Liver (tissue), 8 donors: ENCODE measurements at regions not wholly inside any gene's neighbourhood (a gene's known extent, or its start where the extent isn't known, plus 50 kb on each side); places are given as distances from the start of the nearest gene placed in this dataset.
A peak's percentile ranks its signal among the peaks of the same experiment; 100 is the strongest.

ENCODE experiments used
- DNase-seq: peaks from one replicate; pipeline ENCODE4 v3.0.0-alpha.2; 2017; ENCODE audit warnings: low spot score
- H3K27ac ChIP-seq, 2 donors: one replicate each; pipeline ENCODE4 v1.7.0; 2013; ENCODE audit warnings: inconsistent platforms in 2 of 2, low read length in 2 of 2, control low read depth in 1 of 2, low read depth in 1 of 2, mild to moderate bottlenecking in 1 of 2
- H3K27me3 ChIP-seq, 4 donors: one replicate each; pipeline versions ENCODE4 v1.6.1 to v1.7.0; 2013; ENCODE audit warnings: low read length in 3 of 4, inconsistent platforms in 1 of 4, mild to moderate bottlenecking in 1 of 4, moderate library complexity in 1 of 4; ENCODE audit not compliant: control insufficient read depth in 4 of 4, insufficient read depth in 4 of 4
- H3K36me3 ChIP-seq, 4 donors: one replicate each; pipeline versions ENCODE4 v1.6.1 to v1.7.0; 2013; ENCODE audit warnings: low read length in 3 of 4, mild to moderate bottlenecking in 3 of 4, low read depth in 1 of 4, moderate library complexity in 1 of 4; ENCODE audit not compliant: control insufficient read depth in 4 of 4, insufficient read depth in 3 of 4
- H3K4me1 ChIP-seq, 4 donors: one replicate each; pipeline versions ENCODE4 v1.6.1 to v1.7.0; 2013; ENCODE audit warnings: low read length in 3 of 4, mild to moderate bottlenecking in 3 of 4, moderate library complexity in 1 of 4; ENCODE audit not compliant: control insufficient read depth in 4 of 4, insufficient read depth in 4 of 4
- H3K4me3 ChIP-seq, 3 donors: one replicate each; pipeline versions ENCODE4 v1.6.1 to v1.7.0; 2013; ENCODE audit warnings: low read length in 3 of 3, control low read depth in 1 of 3, low read depth in 1 of 3, mild to moderate bottlenecking in 1 of 3
- H3K9ac ChIP-seq, 2 donors: one replicate each; pipeline ENCODE4 v1.7.0; 2013; ENCODE audit warnings: low read length in 2 of 2, mild to moderate bottlenecking in 2 of 2, moderate library complexity in 2 of 2, control low read depth in 1 of 2, low read depth in 1 of 2
- H3K9me3 ChIP-seq, 4 donors: one replicate each; pipeline versions ENCODE4 v1.6.1 to v1.7.0; 2013; ENCODE audit warnings: low read length in 3 of 4; ENCODE audit not compliant: control insufficient read depth in 4 of 4
- EGR1 ChIP-seq, 2 donors: IDR thresholded peaks; 2 replicates each; pipeline ENCODE4 v1.6.1; 2016 to 2018; ENCODE audit warnings: antibody characterized with exemption in 2 of 2, low read depth in 2 of 2
- FOXA1 ChIP-seq: IDR thresholded peaks from 2 replicates; pipeline ENCODE4 v1.6.1; 2016; ENCODE audit warnings: antibody characterized with exemption
- FOXA2 ChIP-seq: IDR thresholded peaks from 2 replicates; pipeline ENCODE4 v1.6.1; 2016; ENCODE audit warnings: antibody characterized with exemption
- GABPA ChIP-seq, 2 donors: IDR thresholded peaks in 1 of 2; conservative IDR thresholded peaks in 1 of 2; 2 replicates each; pipeline ENCODE4 v1.6.1; 2016; ENCODE audit warnings: antibody characterized with exemption in 2 of 2, mild to moderate bottlenecking in 1 of 2, moderate library complexity in 1 of 2
- HNF4A ChIP-seq, 2 donors: conservative IDR thresholded peaks; 2 replicates each; pipeline ENCODE4 v1.6.1; 2016; ENCODE audit warnings: antibody characterized with exemption in 2 of 2, mild to moderate bottlenecking in 2 of 2
- HNF4G ChIP-seq: IDR thresholded peaks from 2 replicates; pipeline ENCODE4 v1.6.1; 2016; ENCODE audit warnings: antibody characterized with exemption
- JUND ChIP-seq, 2 donors: IDR thresholded peaks; 2 replicates each; pipeline ENCODE4 v1.6.1; 2016; ENCODE audit warnings: antibody characterized with exemption in 2 of 2
- NR2F2 ChIP-seq: IDR thresholded peaks from 2 replicates; pipeline ENCODE4 v1.6.1; 2016; ENCODE audit warnings: antibody characterized with exemption
- RAD21 ChIP-seq, 2 donors: IDR thresholded peaks; 2 replicates each; pipeline ENCODE4 v1.6.1; 2016; ENCODE audit warnings: antibody characterized with exemption in 2 of 2, mild to moderate bottlenecking in 2 of 2
- RXRA ChIP-seq, 2 donors: IDR thresholded peaks; 2 replicates each; pipeline ENCODE4 v1.6.1; 2017 to 2018; ENCODE audit warnings: antibody characterized with exemption in 2 of 2, mild to moderate bottlenecking in 1 of 2
- SP1 ChIP-seq: IDR thresholded peaks from 2 replicates; pipeline ENCODE4 v1.6.1; 2018; ENCODE audit warnings: antibody characterized with exemption, mild to moderate bottlenecking
- TAF1 ChIP-seq: conservative IDR thresholded peaks from 2 replicates; pipeline ENCODE4 v1.6.1; 2016; ENCODE audit warnings: antibody characterized with exemption, mild to moderate bottlenecking
- YY1 ChIP-seq: IDR thresholded peaks from 2 replicates; pipeline ENCODE4 v1.6.1; 2016; ENCODE audit warnings: antibody characterized with exemption, mild to moderate bottlenecking
- WGBS: extraction: QIAGEN DNeasy Blood & Tissue Kit; methylation state at CpG from one replicate; pipeline ENCODE4 v1.1.7; 2013; 5-methylcytosine and 5-hydroxymethylcytosine counted together
- TF ChIP-seq, protein P1 (sequence below): IDR thresholded peaks from 2 replicates; pipeline ENCODE4 v1.6.1; 2016; ENCODE audit warnings: antibody characterized with exemption
- TF ChIP-seq, protein P2 (sequence below): IDR thresholded peaks from 2 replicates; pipeline ENCODE4 v1.6.1; 2016; ENCODE audit warnings: antibody characterized with exemption
- TF ChIP-seq, protein P3 (sequence below): IDR thresholded peaks from 2 replicates; pipeline ENCODE4 v1.6.1; 2016; ENCODE audit warnings: antibody characterized with exemption
- TF ChIP-seq, protein P4 (sequence below): IDR thresholded peaks from 2 replicates; pipeline ENCODE4 v1.6.1; 2016; ENCODE audit warnings: antibody characterized with exemption, mild to moderate bottlenecking
- TF ChIP-seq, protein P5 (sequence below): fragments of 150-350 bp; IDR thresholded peaks from 2 replicates; pipeline ENCODE4 v1.5.1; 2017; ENCODE audit warnings: improper control_type of control experiment, low read depth, low read length; ENCODE audit not compliant: missing input control
- donor health status: healthy.
- donor health status: healthy.
- donor health status: healthy.
- donor health status: healthy.
- donor health status: healthy.

DNA sequence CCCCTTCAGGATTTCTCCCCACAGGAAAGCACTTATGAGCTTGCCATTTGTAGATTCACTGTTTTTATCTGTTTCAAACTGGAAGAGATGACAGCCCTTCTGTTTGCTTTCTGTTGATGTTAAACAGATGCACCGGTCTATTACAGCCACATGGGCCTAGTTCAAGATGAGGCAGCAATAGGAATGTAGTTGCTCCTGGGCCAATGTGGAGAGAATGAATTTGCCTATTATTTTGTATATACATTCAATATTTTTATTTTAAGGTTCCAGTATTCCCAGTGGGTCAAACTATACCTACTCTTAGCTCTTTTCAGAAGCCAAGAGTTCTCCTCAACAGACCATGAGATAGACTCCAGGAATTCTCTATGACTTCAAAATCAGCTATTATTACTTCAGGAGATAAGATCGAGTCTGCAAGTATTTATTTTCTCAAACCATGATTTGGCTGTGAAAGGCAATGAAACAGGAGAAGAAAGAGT is 461.6 kb downstream of the RASEF start:
- Histone ChIP-seq H3K27me3 (no peaks in the 10 kb centered on the region), H3K4me3 (no peak overlapping the region), H3K36me3 (no peaks in the 10 kb centered on the region), H3K4me1 (peaks cover 3 to 54% (median 43%) of the 10 kb centered on the region in 4 donors), H3K27ac (no peak overlapping the region), H3K9ac (no peak overlapping the region), H3K9me3 (no peaks in the 10 kb centered on the region)
- DNase-seq: no peak
- TF ChIP-seq NR2F2 (no peak), RXRA (IDR thresholded peaks at IDR 0.05) (peak in 1 of 2 donors; percentile 45), GABPA (IDR thresholded peaks at IDR 0.05 in 1 of 2, conservative IDR thresholded peaks at IDR 0.05 in 1 of 2) (no peak), SP1 (peak; percentile 8), HNF4G (no peak), FOXA2 (peak; percentile 25), FOXA1 (no peak), EGR1 (IDR thresholded peaks at IDR 0.05; ENCODE audit: low read depth in 2 of 2) (no peak), TAF1 (no peak), JUND (IDR thresholded peaks at IDR 0.05) (no peak), YY1 (peak; percentile 67), HNF4A (conservative IDR thresholded peaks at IDR 0.05) (no peak), RAD21 (IDR thresholded peaks at IDR 0.05) (peak; percentile 21 to 52)
- TF ChIP-seq, protein P1, sequence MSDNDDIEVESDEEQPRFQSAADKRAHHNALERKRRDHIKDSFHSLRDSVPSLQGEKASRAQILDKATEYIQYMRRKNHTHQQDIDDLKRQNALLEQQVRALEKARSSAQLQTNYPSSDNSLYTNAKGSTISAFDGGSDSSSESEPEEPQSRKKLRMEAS: peak; percentile 51
- TF ChIP-seq, protein P2, sequence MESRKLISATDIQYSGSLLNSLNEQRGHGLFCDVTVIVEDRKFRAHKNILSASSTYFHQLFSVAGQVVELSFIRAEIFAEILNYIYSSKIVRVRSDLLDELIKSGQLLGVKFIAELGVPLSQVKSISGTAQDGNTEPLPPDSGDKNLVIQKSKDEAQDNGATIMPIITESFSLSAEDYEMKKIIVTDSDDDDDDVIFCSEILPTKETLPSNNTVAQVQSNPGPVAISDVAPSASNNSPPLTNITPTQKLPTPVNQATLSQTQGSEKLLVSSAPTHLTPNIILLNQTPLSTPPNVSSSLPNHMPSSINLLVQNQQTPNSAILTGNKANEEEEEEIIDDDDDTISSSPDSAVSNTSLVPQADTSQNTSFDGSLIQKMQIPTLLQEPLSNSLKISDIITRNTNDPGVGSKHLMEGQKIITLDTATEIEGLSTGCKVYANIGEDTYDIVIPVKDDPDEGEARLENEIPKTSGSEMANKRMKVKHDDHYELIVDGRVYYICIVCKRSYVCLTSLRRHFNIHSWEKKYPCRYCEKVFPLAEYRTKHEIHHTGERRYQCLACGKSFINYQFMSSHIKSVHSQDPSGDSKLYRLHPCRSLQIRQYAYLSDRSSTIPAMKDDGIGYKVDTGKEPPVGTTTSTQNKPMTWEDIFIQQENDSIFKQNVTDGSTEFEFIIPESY: no peak
- TF ChIP-seq, protein P3, sequence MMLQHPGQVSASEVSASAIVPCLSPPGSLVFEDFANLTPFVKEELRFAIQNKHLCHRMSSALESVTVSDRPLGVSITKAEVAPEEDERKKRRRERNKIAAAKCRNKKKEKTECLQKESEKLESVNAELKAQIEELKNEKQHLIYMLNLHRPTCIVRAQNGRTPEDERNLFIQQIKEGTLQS: no peak
- TF ChIP-seq, protein P4, sequence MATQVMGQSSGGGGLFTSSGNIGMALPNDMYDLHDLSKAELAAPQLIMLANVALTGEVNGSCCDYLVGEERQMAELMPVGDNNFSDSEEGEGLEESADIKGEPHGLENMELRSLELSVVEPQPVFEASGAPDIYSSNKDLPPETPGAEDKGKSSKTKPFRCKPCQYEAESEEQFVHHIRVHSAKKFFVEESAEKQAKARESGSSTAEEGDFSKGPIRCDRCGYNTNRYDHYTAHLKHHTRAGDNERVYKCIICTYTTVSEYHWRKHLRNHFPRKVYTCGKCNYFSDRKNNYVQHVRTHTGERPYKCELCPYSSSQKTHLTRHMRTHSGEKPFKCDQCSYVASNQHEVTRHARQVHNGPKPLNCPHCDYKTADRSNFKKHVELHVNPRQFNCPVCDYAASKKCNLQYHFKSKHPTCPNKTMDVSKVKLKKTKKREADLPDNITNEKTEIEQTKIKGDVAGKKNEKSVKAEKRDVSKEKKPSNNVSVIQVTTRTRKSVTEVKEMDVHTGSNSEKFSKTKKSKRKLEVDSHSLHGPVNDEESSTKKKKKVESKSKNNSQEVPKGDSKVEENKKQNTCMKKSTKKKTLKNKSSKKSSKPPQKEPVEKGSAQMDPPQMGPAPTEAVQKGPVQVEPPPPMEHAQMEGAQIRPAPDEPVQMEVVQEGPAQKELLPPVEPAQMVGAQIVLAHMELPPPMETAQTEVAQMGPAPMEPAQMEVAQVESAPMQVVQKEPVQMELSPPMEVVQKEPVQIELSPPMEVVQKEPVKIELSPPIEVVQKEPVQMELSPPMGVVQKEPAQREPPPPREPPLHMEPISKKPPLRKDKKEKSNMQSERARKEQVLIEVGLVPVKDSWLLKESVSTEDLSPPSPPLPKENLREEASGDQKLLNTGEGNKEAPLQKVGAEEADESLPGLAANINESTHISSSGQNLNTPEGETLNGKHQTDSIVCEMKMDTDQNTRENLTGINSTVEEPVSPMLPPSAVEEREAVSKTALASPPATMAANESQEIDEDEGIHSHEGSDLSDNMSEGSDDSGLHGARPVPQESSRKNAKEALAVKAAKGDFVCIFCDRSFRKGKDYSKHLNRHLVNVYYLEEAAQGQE: no peak
- TF ChIP-seq, protein P5, sequence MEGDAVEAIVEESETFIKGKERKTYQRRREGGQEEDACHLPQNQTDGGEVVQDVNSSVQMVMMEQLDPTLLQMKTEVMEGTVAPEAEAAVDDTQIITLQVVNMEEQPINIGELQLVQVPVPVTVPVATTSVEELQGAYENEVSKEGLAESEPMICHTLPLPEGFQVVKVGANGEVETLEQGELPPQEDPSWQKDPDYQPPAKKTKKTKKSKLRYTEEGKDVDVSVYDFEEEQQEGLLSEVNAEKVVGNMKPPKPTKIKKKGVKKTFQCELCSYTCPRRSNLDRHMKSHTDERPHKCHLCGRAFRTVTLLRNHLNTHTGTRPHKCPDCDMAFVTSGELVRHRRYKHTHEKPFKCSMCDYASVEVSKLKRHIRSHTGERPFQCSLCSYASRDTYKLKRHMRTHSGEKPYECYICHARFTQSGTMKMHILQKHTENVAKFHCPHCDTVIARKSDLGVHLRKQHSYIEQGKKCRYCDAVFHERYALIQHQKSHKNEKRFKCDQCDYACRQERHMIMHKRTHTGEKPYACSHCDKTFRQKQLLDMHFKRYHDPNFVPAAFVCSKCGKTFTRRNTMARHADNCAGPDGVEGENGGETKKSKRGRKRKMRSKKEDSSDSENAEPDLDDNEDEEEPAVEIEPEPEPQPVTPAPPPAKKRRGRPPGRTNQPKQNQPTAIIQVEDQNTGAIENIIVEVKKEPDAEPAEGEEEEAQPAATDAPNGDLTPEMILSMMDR: no peak
- WGBS: 39% methylated on average over 2 of the region's 2 CpGs
